ENCODE measurements at regions not wholly inside any gene's neighbourhood (a gene's known extent, or its start where the extent isn't known, plus 50 kb on each side); places are given as distances from the start of the nearest gene placed in this dataset.

- no CpG with 5 or more reads among the region's 4 CpGs for WGBS, 2 experiments (ENCODE audit: extremely low coverage in 2 of 2, insufficient read length in 1 of 2)
- POLR2A ChIA-PET (ENCODE audit: unreplicated experiment), result no interaction called here
Measured at GRCh38 chr6:132964101-132964867, 149.9 kb downstream of the RPS12 start.

More at GRCh38 chr6:132964101-132964867, 149.9 kb downstream of the RPS12 start:
- intact Hi-C loops (cut with micrococcal nuclease), result loop anchor here (5.0 kb wide), 1 partner anchor 218 kb away; no protein-coding TSS in a partner anchor
- no peak overlapping the region for H2BK15ac ChIP-seq (ENCODE audit: low read depth, low read length)
- H3K4me3 ChIP-seq (ENCODE audit: insufficient read depth, low read depth, low read length), result no peak overlapping the region
- BruUV-seq (replicated peaks), result no TSS peak
- no peaks in the 10 kb centered on the region for H3K36me3 ChIP-seq (ENCODE audit: control insufficient read depth, insufficient read depth, low read length)
- no peaks in the 10 kb centered on the region for H4K20me1 ChIP-seq (ENCODE audit: insufficient read depth, low read length)
- no peak; the same call in 1 of the 2 replicates for ATAC-seq (ENCODE audit: low read depth)
- no peaks in the 10 kb centered on the region for H3K27me3 ChIP-seq (ENCODE audit: control insufficient read depth, insufficient read depth, low read length)
- H2AK5ac ChIP-seq (ENCODE audit: low read depth, low read length), result no peak overlapping the region
- no peak overlapping the region for H2BK5ac ChIP-seq (ENCODE audit: low read depth, low read length, poor library complexity, severe bottlenecking)
- in situ Hi-C loops (cut with MboI; ENCODE audit: low sequenced_read_pairs), result loop anchor here (10.0 to 25.0 kb wide), 2 partner anchors 551 to 948 kb away; no protein-coding TSS in a partner anchor
- 0 out of 2 replicates have a peak overlapping the region, but pooled peaks have one; percentile 39 for H2BK20ac ChIP-seq (ENCODE audit: low read depth, low read length)
- H2AK9ac ChIP-seq (replicated peaks; ENCODE audit: low read depth, low read length, poor library complexity), result no peak overlapping the region
- peak overlapping the region; percentile 1; the same call in 1 of the 2 replicates for H3K18ac ChIP-seq (ENCODE audit: low read depth, low read length)
- dilution Hi-C loops (cut with HindIII; ENCODE audit: low sequenced_read_pairs, unreplicated experiment), result no loop called here
- H4K8ac ChIP-seq (ENCODE audit: low read depth in 2 of 2, low read length in 2 of 2), result no peak overlapping the region
- H2BK120ac ChIP-seq (ENCODE audit: low read depth, low read length), result no peak overlapping the region
- H3K9me3 ChIP-seq (ENCODE audit: control insufficient read depth, insufficient read depth, low read length), result no peaks in the 10 kb centered on the region
- no peaks in the 10 kb centered on the region for H3K79me1 ChIP-seq (ENCODE audit: low read depth in 1 of 2, low read length in 2 of 2)
- H3K4me1 ChIP-seq (ENCODE audit: control insufficient read depth, insufficient read depth, low read length), result peaks cover 9% of the 10 kb centered on the region
- H4K5ac ChIP-seq (ENCODE audit: low read depth, low read length), result no peak overlapping the region
- H3K4ac ChIP-seq (ENCODE audit: low read depth, low read length), result peak overlapping the region; percentile 36; the same call in 1 of the 2 replicates
- H4K91ac ChIP-seq (ENCODE audit: insufficient read depth, low read depth, low read length), result peak overlapping the region; percentile 33; the same call in 1 of the 2 replicates
- H3K14ac ChIP-seq (replicated peaks; ENCODE audit: low read depth, low read length), result peak overlapping the region; percentile 46; the same call in 1 of the 2 replicates
- CTCF ChIA-PET, result interaction anchor here (1.1 to 1.3 kb wide), 3 partner anchors 169 to 588 kb away, joined by 3 to 5 read pairs (median 5); no protein-coding TSS in a partner anchor
- no peak overlapping the region for H3K27ac ChIP-seq (ENCODE audit: insufficient read depth, low read length)
- 0 out of 2 replicates have a peak, but pooled peaks cover 5% of the 10 kb centered on the region for H3K9me1 ChIP-seq (ENCODE audit: insufficient read depth, low read length)
- TF ChIP-seq MXI1 (IDR thresholded peaks at IDR 0.05; ENCODE audit: borderline replicate concordance, low read depth, low read length) (no peak), POLR2A (IDR thresholded peaks at IDR 0.05; ENCODE audit: low read depth, low read length) (no peak), MAZ (IDR thresholded peaks at IDR 0.05; ENCODE audit: borderline replicate concordance, low read depth, low read length) (no peak), ELK1 (IDR thresholded peaks at IDR 0.05; ENCODE audit: borderline replicate concordance, low read depth, low read length) (no peak), RCOR1 (IDR thresholded peaks at IDR 0.05; ENCODE audit: insufficient replicate concordance, low read length) (no peak), CEBPB (IDR thresholded peaks at IDR 0.05; ENCODE audit: low read depth, low read length) (no peak), FOS (IDR thresholded peaks at IDR 0.05; ENCODE audit: low read depth, low read length) (no peak), NFE2L2 (IDR thresholded peaks at IDR 0.05; ENCODE audit: low read depth, low read length) (no peak), BHLHE40 (IDR thresholded peaks at IDR 0.05; ENCODE audit: low read depth, low read length) (no peak), SMC3 (IDR thresholded peaks at IDR 0.05; ENCODE audit: low read depth, low read length) (no peak)
- TF ChIP-seq, protein P1, sequence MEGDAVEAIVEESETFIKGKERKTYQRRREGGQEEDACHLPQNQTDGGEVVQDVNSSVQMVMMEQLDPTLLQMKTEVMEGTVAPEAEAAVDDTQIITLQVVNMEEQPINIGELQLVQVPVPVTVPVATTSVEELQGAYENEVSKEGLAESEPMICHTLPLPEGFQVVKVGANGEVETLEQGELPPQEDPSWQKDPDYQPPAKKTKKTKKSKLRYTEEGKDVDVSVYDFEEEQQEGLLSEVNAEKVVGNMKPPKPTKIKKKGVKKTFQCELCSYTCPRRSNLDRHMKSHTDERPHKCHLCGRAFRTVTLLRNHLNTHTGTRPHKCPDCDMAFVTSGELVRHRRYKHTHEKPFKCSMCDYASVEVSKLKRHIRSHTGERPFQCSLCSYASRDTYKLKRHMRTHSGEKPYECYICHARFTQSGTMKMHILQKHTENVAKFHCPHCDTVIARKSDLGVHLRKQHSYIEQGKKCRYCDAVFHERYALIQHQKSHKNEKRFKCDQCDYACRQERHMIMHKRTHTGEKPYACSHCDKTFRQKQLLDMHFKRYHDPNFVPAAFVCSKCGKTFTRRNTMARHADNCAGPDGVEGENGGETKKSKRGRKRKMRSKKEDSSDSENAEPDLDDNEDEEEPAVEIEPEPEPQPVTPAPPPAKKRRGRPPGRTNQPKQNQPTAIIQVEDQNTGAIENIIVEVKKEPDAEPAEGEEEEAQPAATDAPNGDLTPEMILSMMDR (conservative IDR thresholded peaks at IDR 0.05; ENCODE audit: low read depth, low read length), result no peak
- DNase-seq, result peak; percentile 87
- peak overlapping the region; percentile 12; the same call in 1 of the 2 replicates for H3K4me2 ChIP-seq (ENCODE audit: low read depth, low read length)
- H3K56ac ChIP-seq (ENCODE audit: extremely low read depth, insufficient read depth, low read length), result no peak overlapping the region
- H2AFZ ChIP-seq (replicated peaks; ENCODE audit: low read length, poor library complexity), result no peak overlapping the region
- H3K9ac ChIP-seq (ENCODE audit: low read depth, low read length), result no peak overlapping the region
- no peak overlapping the region for H3K23ac ChIP-seq (ENCODE audit: low read depth, low read length)

All from IMR-90 (cell line).